A549 (cell line): ENCODE measurements at regions not wholly inside any gene's neighbourhood (a gene's known extent, or its start where the extent isn't known, plus 50 kb on each side); places are given as distances from the start of the nearest gene placed in this dataset.
"Not testable (repeated sequence)": the region's sequence is repeated elsewhere in the genome, so short reads cannot be mapped to it uniquely, and the experiment has no call there.

Experiments
- ATAC-seq, 2 experiments: fragments of 200-7000 bp in 1 of 2; fragments of >200 bp in 1 of 2; cut with Nextera tagmentation in 1 of 2; cut with Tn5 transposase in 1 of 2; 3 replicates each; pipeline versions ENCODE4 v1.8.0 to v1.9.1; 2018 to 2020; ENCODE audit warnings: mild to moderate bottlenecking in 1 of 2, moderate library complexity in 1 of 2
- CTCF ChIA-PET: fragments of 300-600 bp; sonication (Branson Sonifier 250); formaldehyde crosslinking; extraction: SDS; loops from one replicate; lab custom pipeline; 2021; ENCODE audit warnings: antibody characterized with exemption, inconsistent platforms; lab: Yijun Ruan, JAX
- POLR2A ChIA-PET: fragments of 350-600 bp; formaldehyde crosslinking; extraction: SDS; loops from one replicate; lab custom pipeline; 2021; ENCODE audit warnings: antibody characterized with exemption, inconsistent platforms; lab: Yijun Ruan, JAX
- DNase-seq, 2 experiments: peaks; one replicate each; pipeline versions ENCODE4 v3.0.0 to v3.0.0-alpha.2; 2011 to 2016; ENCODE audit warnings: low read depth in 1 of 2, low spot score in 1 of 2
- FAIRE-seq: peaks from 2 replicates; lab custom pipeline; 2011; peaks lifted over from hg19 to GRCh38; lab: Jason Lieb, UNC
- H3K27ac ChIP-seq, 2 experiments: fragments of >200 bp; sonication (Bioruptor Twin); formaldehyde crosslinking; 3 replicates each; pipeline ENCODE4 v1.5.1; 2016 to 2017
- H3K4me1 ChIP-seq: fragments of >200 bp; sonication (Bioruptor Twin); formaldehyde crosslinking; 3 replicates; pipeline ENCODE4 v1.6.1; 2016
- H3K4me2 ChIP-seq: fragments of >200 bp; sonication (Bioruptor Twin); formaldehyde crosslinking; 3 replicates; pipeline ENCODE4 v1.6.1; 2016
- H3K4me3 ChIP-seq: fragments of >200 bp; sonication (Bioruptor Twin); formaldehyde crosslinking; 3 replicates; pipeline ENCODE4 v1.5.1; 2016
- H3K9me3 ChIP-seq: fragments of >200 bp; sonication (Bioruptor Twin); formaldehyde crosslinking; 3 replicates; pipeline ENCODE4 v1.6.1; 2016
- CEBPB ChIP-seq, 2 experiments: fragments of >200 bp in 1 of 2; sonication (Bioruptor Twin) in 1 of 2; formaldehyde crosslinking in 1 of 2; IDR thresholded peaks; 2 replicates each; pipeline ENCODE4 v1.6.1; 2012 to 2016
- CHD4 ChIP-seq: fragments of 200-600 bp; sonication (generic); IDR thresholded peaks from 2 replicates; pipeline ENCODE4 v1.6.1; 2016; ENCODE audit warnings: antibody characterized with exemption, mild to moderate bottlenecking, borderline replicate concordance
- EHF ChIP-seq: fragments of 250-450 bp; sonication (Bioruptor Pico); IDR thresholded peaks from 2 replicates; pipeline ENCODE4 v1.5.0; 2020; ENCODE audit warnings: mild to moderate bottlenecking
- ESRRA ChIP-seq: fragments of 150-350 bp; IDR thresholded peaks from 2 replicates; pipeline ENCODE4 v1.6.1; 2014; ENCODE audit warnings: mild to moderate bottlenecking, low read length, borderline replicate concordance
- FOSB ChIP-seq: fragments of 250-450 bp; sonication (Bioruptor Pico); IDR thresholded peaks from 2 replicates; pipeline ENCODE4 v1.5.0; 2020; ENCODE audit warnings: mild to moderate bottlenecking, moderate library complexity
- FOXS1 ChIP-seq: fragments of 250-450 bp; sonication (Bioruptor Pico); IDR thresholded peaks from 2 replicates; pipeline ENCODE4 v1.5.0; 2020; ENCODE audit warnings: mild to moderate bottlenecking, moderate library complexity
- HDAC2 ChIP-seq: fragments of 200-600 bp; sonication (generic); IDR thresholded peaks from 2 replicates; pipeline ENCODE4 v1.6.1; 2016
- HOXA7 ChIP-seq: fragments of 250-450 bp; sonication (Bioruptor Pico); IDR thresholded peaks from 2 replicates; pipeline ENCODE4 v1.5.0; 2020; ENCODE audit warnings: mild to moderate bottlenecking, moderate library complexity
- HOXB13 ChIP-seq: fragments of 250-450 bp; sonication (Bioruptor Pico); IDR thresholded peaks from 2 replicates; pipeline ENCODE4 v1.5.0; 2020; ENCODE audit warnings: low read depth, mild to moderate bottlenecking, moderate library complexity
- JUN ChIP-seq, 2 experiments: fragments of >200 bp; sonication (Bioruptor Twin); formaldehyde crosslinking; IDR thresholded peaks; 2 replicates in 1 of 2; 3 replicates in 1 of 2; pipeline ENCODE4 v1.6.1; 2016 to 2017
- JUNB ChIP-seq: fragments of >200 bp; sonication (Bioruptor Twin); formaldehyde crosslinking; IDR thresholded peaks from 2 replicates; pipeline ENCODE4 v1.6.1; 2016
- KDM5A ChIP-seq: fragments of 200-600 bp; sonication (generic); IDR thresholded peaks from 2 replicates; pipeline ENCODE4 v1.6.1; 2016; ENCODE audit warnings: antibody characterized with exemption, mild to moderate bottlenecking
- MYC ChIP-seq: IDR thresholded peaks from 2 replicates; pipeline ENCODE4 v1.6.1; 2012; ENCODE audit warnings: mild to moderate bottlenecking, inconsistent platforms, low read length, improper control_type of control experiment, borderline replicate concordance
- NPAS2 ChIP-seq: fragments of 250-450 bp; sonication (Bioruptor Pico); IDR thresholded peaks from 2 replicates; pipeline ENCODE4 v1.8.0; 2022; ENCODE audit warnings: mild to moderate bottlenecking, moderate library complexity, borderline replicate concordance
- NR3C1 ChIP-seq: fragments of >200 bp; sonication (Bioruptor Twin); formaldehyde crosslinking; IDR thresholded peaks from 3 replicates; pipeline ENCODE4 v1.6.1; 2017
- POLR2A ChIP-seq: IDR thresholded peaks from 2 replicates; pipeline ENCODE4 v1.6.1; 2012; ENCODE audit warnings: mild to moderate bottlenecking, low read length
- RAD21 ChIP-seq, 2 experiments: fragments of >200 bp in 1 of 2; sonication (Bioruptor Twin) in 1 of 2; formaldehyde crosslinking in 1 of 2; IDR thresholded peaks in 1 of 2; conservative IDR thresholded peaks in 1 of 2; 2 replicates in 1 of 2; 3 replicates in 1 of 2; pipeline ENCODE4 v1.6.1; 2012 to 2018; ENCODE audit warnings: inconsistent platforms in 1 of 2
- SMC3 ChIP-seq: fragments of >200 bp; sonication (Bioruptor Twin); formaldehyde crosslinking; IDR thresholded peaks from 3 replicates; pipeline ENCODE4 v1.6.1; 2018; ENCODE audit warnings: inconsistent platforms
- SREBF2 ChIP-seq: fragments of 450-650 bp; IDR thresholded peaks from 2 replicates; pipeline ENCODE4 v1.6.1; 2014; ENCODE audit warnings: mild to moderate bottlenecking, moderate library complexity
- ZC3H11A ChIP-seq: fragments of 450-650 bp; IDR thresholded peaks from 2 replicates; pipeline ENCODE4 v1.6.1; 2014; ENCODE audit warnings: antibody characterized with exemption, mild to moderate bottlenecking
- ZSCAN20 ChIP-seq: fragments of 250-450 bp; sonication (Bioruptor Pico); IDR thresholded peaks from 2 replicates; pipeline ENCODE4 v1.8.0; 2022; ENCODE audit warnings: mild to moderate bottlenecking, moderate library complexity
- WGBS: methylation state at CpG from one replicate; pipeline ENCODE4 v1.1.6; 2017; ENCODE audit errors: missing lambda C conversion rate; 5-methylcytosine and 5-hydroxymethylcytosine counted together
- TF ChIP-seq, protein P1 (sequence below): fragments of 200-600 bp; sonication (generic); IDR thresholded peaks from 2 replicates; pipeline ENCODE4 v1.6.1; 2016; ENCODE audit warnings: antibody characterized with exemption, mild to moderate bottlenecking, moderate library complexity
- TF ChIP-seq, protein P2 (sequence below): fragments of 250-450 bp; sonication (Bioruptor Pico); IDR thresholded peaks from 2 replicates; pipeline ENCODE4 v1.5.0; 2021; ENCODE audit warnings: mild to moderate bottlenecking, moderate library complexity, borderline replicate concordance
- TF ChIP-seq, protein P3 (sequence below): IDR thresholded peaks from 2 replicates; pipeline ENCODE4 v1.6.1; 2012; ENCODE audit warnings: low read depth, borderline replicate concordance
- TF ChIP-seq, protein P4 (sequence below): fragments of 250-450 bp; sonication (Bioruptor Pico); IDR thresholded peaks from 2 replicates; pipeline ENCODE4 v1.5.0; 2020; ENCODE audit warnings: low read depth, mild to moderate bottlenecking, moderate library complexity

DNA sequence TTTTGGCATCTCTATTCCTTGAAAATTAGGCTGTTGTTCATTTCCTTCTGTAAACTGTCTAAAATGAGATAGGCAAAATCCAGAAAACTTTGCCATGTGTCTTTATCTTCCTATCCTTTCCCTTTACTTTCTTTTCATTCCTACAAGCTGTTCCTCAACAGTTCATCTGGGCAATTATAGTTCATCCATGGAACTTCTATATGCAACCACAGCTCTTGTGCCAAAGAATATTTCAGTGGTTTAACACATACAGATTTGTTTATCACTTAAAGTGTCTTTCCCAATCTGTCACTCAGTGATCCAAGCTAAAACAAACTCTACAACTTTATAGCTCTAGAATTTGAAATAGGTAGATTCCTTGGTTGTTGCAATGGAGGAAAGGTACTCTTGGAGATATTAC, 230.3 kb upstream of the EPHA6 start (continued):
- TF ChIP-seq, protein P1, sequence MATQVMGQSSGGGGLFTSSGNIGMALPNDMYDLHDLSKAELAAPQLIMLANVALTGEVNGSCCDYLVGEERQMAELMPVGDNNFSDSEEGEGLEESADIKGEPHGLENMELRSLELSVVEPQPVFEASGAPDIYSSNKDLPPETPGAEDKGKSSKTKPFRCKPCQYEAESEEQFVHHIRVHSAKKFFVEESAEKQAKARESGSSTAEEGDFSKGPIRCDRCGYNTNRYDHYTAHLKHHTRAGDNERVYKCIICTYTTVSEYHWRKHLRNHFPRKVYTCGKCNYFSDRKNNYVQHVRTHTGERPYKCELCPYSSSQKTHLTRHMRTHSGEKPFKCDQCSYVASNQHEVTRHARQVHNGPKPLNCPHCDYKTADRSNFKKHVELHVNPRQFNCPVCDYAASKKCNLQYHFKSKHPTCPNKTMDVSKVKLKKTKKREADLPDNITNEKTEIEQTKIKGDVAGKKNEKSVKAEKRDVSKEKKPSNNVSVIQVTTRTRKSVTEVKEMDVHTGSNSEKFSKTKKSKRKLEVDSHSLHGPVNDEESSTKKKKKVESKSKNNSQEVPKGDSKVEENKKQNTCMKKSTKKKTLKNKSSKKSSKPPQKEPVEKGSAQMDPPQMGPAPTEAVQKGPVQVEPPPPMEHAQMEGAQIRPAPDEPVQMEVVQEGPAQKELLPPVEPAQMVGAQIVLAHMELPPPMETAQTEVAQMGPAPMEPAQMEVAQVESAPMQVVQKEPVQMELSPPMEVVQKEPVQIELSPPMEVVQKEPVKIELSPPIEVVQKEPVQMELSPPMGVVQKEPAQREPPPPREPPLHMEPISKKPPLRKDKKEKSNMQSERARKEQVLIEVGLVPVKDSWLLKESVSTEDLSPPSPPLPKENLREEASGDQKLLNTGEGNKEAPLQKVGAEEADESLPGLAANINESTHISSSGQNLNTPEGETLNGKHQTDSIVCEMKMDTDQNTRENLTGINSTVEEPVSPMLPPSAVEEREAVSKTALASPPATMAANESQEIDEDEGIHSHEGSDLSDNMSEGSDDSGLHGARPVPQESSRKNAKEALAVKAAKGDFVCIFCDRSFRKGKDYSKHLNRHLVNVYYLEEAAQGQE, result no peak
- TF ChIP-seq RAD21 (conservative IDR thresholded peaks at IDR 0.05 in 1 of 2, IDR thresholded peaks at IDR 0.05 in 1 of 2) (no peak), ESRRA (no peak), EHF (no peak), MYC (no peak), JUNB (no peak), CEBPB (IDR thresholded peaks at IDR 0.05) (no peak), HDAC2 (no peak)

DNA sequence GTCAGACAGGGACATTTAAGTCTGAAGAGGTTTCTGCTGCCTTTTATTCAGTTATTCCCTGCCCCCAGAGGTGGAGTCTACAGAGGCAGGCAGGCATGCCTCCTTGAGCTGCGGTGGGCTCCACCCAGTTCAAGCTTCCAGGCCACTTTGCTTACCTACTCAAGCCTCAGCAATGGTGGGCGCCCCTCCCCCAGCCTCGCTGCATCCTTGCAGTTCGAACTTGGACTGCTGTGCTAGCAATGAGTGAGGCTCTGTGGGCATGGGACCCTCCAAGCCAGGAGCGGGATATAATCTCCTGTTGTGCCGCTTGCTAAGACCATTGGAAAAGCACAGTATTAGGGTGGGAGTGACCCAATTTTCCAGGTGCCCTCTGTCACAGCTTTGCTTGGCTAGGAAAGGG, 207.5 kb upstream of the EPHA6 start:
- CTCF ChIA-PET, ATAC-seq, FAIRE-seq, H3K4me1 ChIP-seq, H3K9me3 ChIP-seq, H3K4me2 ChIP-seq, POLR2A ChIA-PET, H3K4me3 ChIP-seq, DNase-seq, H3K27ac ChIP-seq: not testable (repeated sequence)
- WGBS, result 33% methylated on average over 3 of the region's 6 CpGs

DNA sequence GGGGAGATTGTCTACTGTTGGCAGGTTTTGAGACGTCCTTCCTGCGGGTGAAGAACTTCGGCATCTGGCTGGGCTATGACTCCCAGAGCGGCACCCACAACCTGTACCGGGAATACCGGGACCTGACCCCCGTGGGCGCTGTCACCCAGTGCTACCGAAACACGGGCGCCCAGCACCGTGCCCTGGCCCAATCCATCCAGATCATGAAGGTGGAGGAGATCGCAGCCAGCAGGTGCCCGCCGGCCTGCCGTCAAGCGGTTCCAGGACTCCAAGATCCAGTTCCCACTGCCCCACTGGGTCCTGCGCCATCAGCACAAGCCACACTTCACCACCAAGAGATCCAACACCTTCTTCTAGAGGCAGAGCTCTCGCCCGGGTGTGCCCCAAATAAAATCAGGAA, 194.9 kb upstream of the EPHA6 start:
- ATAC-seq, result no peak

DNA sequence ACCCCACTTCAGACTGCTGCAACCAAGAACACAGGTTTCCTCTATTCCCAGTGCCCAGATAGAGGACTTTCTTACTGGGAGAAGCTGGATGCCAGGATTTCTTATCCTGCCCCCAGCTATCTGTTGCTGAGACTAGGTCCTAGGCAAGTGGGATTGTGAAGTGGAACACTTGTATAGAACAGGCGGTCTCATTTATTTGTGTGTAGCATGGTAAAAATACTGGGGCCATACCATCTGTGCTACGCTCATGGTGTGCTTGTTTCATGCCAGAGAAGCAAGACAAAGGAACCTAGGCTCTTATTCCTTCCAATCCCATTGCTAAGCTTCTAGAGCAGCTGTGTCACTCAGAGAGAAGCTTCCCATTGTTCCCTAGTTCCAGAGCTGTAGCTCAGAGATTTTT, 191.5 kb upstream of the EPHA6 start:
- Histone ChIP-seq H3K4me1 (no peaks in the 10 kb centered on the region), H3K9me3 (no peaks in the 10 kb centered on the region; the same call in 2 of the 3 replicates), H3K4me2 (no peak overlapping the region), H3K27ac (no peak overlapping the region)
- no peak for DNase-seq
- FAIRE-seq, result no peak
- CTCF ChIA-PET, result no interaction called here
- ATAC-seq, result no peak
- 38% methylated on average over 2 of the region's 2 CpGs for whole genome bisulfite sequencing
- no peak for TF ChIP-seq SMC3
- TF ChIP-seq, protein P2, sequence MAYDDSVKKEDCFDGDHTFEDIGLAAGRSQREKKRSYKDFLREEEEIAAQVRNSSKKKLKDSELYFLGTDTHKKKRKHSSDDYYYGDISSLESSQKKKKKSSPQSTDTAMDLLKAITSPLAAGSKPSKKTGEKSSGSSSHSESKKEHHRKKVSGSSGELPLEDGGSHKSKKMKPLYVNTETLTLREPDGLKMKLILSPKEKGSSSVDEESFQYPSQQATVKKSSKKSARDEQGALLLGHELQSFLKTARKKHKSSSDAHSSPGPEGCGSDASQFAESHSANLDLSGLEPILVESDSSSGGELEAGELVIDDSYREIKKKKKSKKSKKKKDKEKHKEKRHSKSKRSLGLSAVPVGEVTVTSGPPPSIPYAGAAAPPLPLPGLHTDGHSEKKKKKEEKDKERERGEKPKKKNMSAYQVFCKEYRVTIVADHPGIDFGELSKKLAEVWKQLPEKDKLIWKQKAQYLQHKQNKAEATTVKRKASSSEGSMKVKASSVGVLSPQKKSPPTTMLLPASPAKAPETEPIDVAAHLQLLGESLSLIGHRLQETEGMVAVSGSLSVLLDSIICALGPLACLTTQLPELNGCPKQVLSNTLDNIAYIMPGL (CRISPR knock-in tag), result no peak
- TF ChIP-seq CHD4, result no peak
- TF ChIP-seq KDM5A, result no peak
- no peak for TF ChIP-seq JUN (IDR thresholded peaks at IDR 0.05)
- TF ChIP-seq NPAS2 (CRISPR knock-in tag), result no peak
- TF ChIP-seq SREBF2, result no peak
- no peak for TF ChIP-seq JUNB
- TF ChIP-seq HOXB13 (CRISPR knock-in tag), result no peak
- no peak for TF ChIP-seq NR3C1
- TF ChIP-seq ZSCAN20 (CRISPR knock-in tag), result no peak
- TF ChIP-seq FOXS1 (CRISPR knock-in tag), result no peak
- no peak for TF ChIP-seq HOXA7 (CRISPR knock-in tag)
- no peak for TF ChIP-seq RAD21 (conservative IDR thresholded peaks at IDR 0.05 in 1 of 2, IDR thresholded peaks at IDR 0.05 in 1 of 2)
- no peak for TF ChIP-seq ZC3H11A
- TF ChIP-seq, protein P3, sequence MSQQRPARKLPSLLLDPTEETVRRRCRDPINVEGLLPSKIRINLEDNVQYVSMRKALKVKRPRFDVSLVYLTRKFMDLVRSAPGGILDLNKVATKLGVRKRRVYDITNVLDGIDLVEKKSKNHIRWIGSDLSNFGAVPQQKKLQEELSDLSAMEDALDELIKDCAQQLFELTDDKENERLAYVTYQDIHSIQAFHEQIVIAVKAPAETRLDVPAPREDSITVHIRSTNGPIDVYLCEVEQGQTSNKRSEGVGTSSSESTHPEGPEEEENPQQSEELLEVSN, result no peak
- no peak for TF ChIP-seq FOSB (CRISPR knock-in tag)
- TF ChIP-seq, all 56 proteins: peak for 0
- POLR2A ChIA-PET, result no interaction called here
- H3K4me3 ChIP-seq, result no peak overlapping the region

More for the DNA sequence above, 194.9 kb upstream of the EPHA6 start:
- Histone ChIP-seq H3K4me3 (no peak overlapping the region), H3K9me3 (no peaks in the 10 kb centered on the region; the same call in 2 of the 3 replicates), H3K4me2 (no peak overlapping the region), H3K27ac (no peak overlapping the region), H3K4me1 (no peaks in the 10 kb centered on the region)
- FAIRE-seq (no peak), DNase-seq (no peak)
- TF ChIP-seq, protein P4, sequence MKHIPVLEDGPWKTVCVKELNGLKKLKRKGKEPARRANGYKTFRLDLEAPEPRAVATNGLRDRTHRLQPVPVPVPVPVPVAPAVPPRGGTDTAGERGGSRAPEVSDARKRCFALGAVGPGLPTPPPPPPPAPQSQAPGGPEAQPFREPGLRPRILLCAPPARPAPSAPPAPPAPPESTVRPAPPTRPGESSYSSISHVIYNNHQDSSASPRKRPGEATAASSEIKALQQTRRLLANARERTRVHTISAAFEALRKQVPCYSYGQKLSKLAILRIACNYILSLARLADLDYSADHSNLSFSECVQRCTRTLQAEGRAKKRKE (CRISPR knock-in tag), result no peak
- 0 out of 2 replicates have a peak, but pooled peaks have one; percentile 16 for TF ChIP-seq POLR2A
- TF ChIP-seq CHD4, result no peak
- ChIA-PET CTCF (no interaction called here), POLR2A (no interaction called here)
- 81% methylated on average over 16 of the region's 20 CpGs for WGBS
